Keratinocyte (primary cell): ENCODE measurements at regions not wholly inside any gene's neighbourhood (a gene's known extent, or its start where the extent isn't known, plus 50 kb on each side); places are given as distances from the start of the nearest gene placed in this dataset.
"Not testable (repeated sequence)": the region's sequence is repeated elsewhere in the genome, so short reads cannot be mapped to it uniquely, and the experiment has no call there.

Experiments
- DNase-seq: peaks from one replicate; pipeline ENCODE4 v3.0.0-alpha.2; 2011; ENCODE audit warnings: low read depth, missing footprints, low spot score
- FAIRE-seq: peaks from 2 replicates; lab custom pipeline; 2011; peaks lifted over from hg19 to GRCh38; lab: Jason Lieb, UNC
- H2AFZ ChIP-seq: 2 replicates; pipeline ENCODE4 v1.6.0; 2012; ENCODE audit warnings: low read length, control low read depth, inconsistent platforms; ENCODE audit not compliant: control insufficient read depth
- H3K27ac ChIP-seq: 2 replicates; pipeline ENCODE4 v1.5.1; 2011; ENCODE audit warnings: low read length; ENCODE audit not compliant: control insufficient read depth, insufficient read depth
- H3K27me3 ChIP-seq: 3 replicates; pipeline ENCODE4 v1.6.0; 2011; ENCODE audit warnings: low read length; ENCODE audit not compliant: control insufficient read depth, insufficient read depth; ENCODE audit errors: extremely low read depth
- H3K36me3 ChIP-seq, 2 experiments: 2 replicates in 1 of 2; 3 replicates in 1 of 2; pipeline ENCODE4 v1.5.1; 2011; ENCODE audit warnings: low read length in 2 of 2, mild to moderate bottlenecking in 1 of 2; ENCODE audit not compliant: control insufficient read depth in 2 of 2, insufficient read depth in 2 of 2; ENCODE audit errors: extremely low read depth in 1 of 2
- H3K4me1 ChIP-seq: 3 replicates; pipeline ENCODE4 v1.5.1; 2011; ENCODE audit warnings: low read length; ENCODE audit not compliant: control insufficient read depth, insufficient read depth; ENCODE audit errors: extremely low read depth
- H3K4me2 ChIP-seq: 3 replicates; pipeline ENCODE4 v1.6.0; 2011; ENCODE audit warnings: low read depth, low read length; ENCODE audit not compliant: control insufficient read depth, insufficient read depth; ENCODE audit errors: extremely low read depth
- H3K4me3 ChIP-seq, 3 experiments: fragments of 200-600 bp in 1 of 3; sonication (generic) in 1 of 3; 2 replicates in 2 of 3; 3 replicates in 1 of 3; pipeline ENCODE4 v1.5.1; 2011 to 2016; ENCODE audit warnings: low read length in 3 of 3, mild to moderate bottlenecking in 3 of 3, control low read depth in 2 of 3, inconsistent platforms in 1 of 3, low read depth in 1 of 3, mixed read lengths in 1 of 3, mixed run types in 1 of 3, moderate library complexity in 1 of 3; ENCODE audit not compliant: control insufficient read depth in 2 of 3, insufficient read depth in 2 of 3; ENCODE audit errors: extremely low read depth in 1 of 3
- H3K79me2 ChIP-seq: 2 replicates; pipeline ENCODE4 v1.6.0; 2012; ENCODE audit warnings: low read length; ENCODE audit not compliant: control insufficient read depth, insufficient read depth
- H3K9ac ChIP-seq: 3 replicates; pipeline ENCODE4 v1.6.0; 2011; ENCODE audit warnings: low read length; ENCODE audit not compliant: control insufficient read depth, insufficient read depth; ENCODE audit errors: extremely low read depth
- H3K9me1 ChIP-seq: 3 replicates; pipeline ENCODE4 v1.6.0; 2011; ENCODE audit warnings: low read length; ENCODE audit not compliant: control insufficient read depth, insufficient read depth; ENCODE audit errors: extremely low read depth
- H3K9me3 ChIP-seq: 2 replicates; pipeline ENCODE4 v1.5.1; 2012; ENCODE audit warnings: low read depth, low read length; ENCODE audit not compliant: control insufficient read depth
- H4K20me1 ChIP-seq: 3 replicates; pipeline ENCODE4 v1.6.0; 2011; ENCODE audit warnings: low read length; ENCODE audit not compliant: control insufficient read depth, insufficient read depth; ENCODE audit errors: extremely low read depth
- CTCF ChIP-seq, 3 experiments: IDR thresholded peaks in 1 of 3; conservative IDR thresholded peaks in 1 of 3; optimal IDR thresholded peaks in 1 of 3; 2 replicates in 2 of 3; 3 replicates in 1 of 3; pipeline versions ENCODE3 to v1.5.1; 2011; ENCODE audit warnings: low read length in 3 of 3, mild to moderate bottlenecking in 3 of 3, moderate library complexity in 2 of 3, control low read depth in 1 of 3, inconsistent platforms in 1 of 3; ENCODE audit not compliant: insufficient read depth in 2 of 3; ENCODE audit errors: extremely low read depth in 1 of 3
- EZH2 ChIP-seq: IDR thresholded peaks from one replicate; pipeline ENCODE4 v1.6.1; 2012; ENCODE audit warnings: inconsistent platforms, mild to moderate bottlenecking, low read length, moderate library complexity
- dilution Hi-C: fragments of 300-500 bp; cut with MboI; formaldehyde crosslinking; loops from one replicate; pipeline ENCODE4 v1.7.0; 2020; ENCODE audit warnings: low sequenced_read_pairs; ENCODE audit not compliant: extremely low pct_ligation_motif_present

GRCh38 chr4:20065952-20066351 is 185.8 kb upstream of the SLIT2 start:
- dilution Hi-C loops: no loop called here
- no peaks in the 10 kb centered on the region for H3K27me3 ChIP-seq
- TF ChIP-seq CTCF (optimal IDR thresholded peaks at IDR 0.05 in 1 of 3, IDR thresholded peaks at IDR 0.05 in 1 of 3, conservative IDR thresholded peaks at IDR 0.05 in 1 of 3; ENCODE audit: extremely low read depth in 1 of 3, insufficient read depth in 2 of 3, low read length in 3 of 3) (no peak), EZH2 (no peak)
- no peaks in the 10 kb centered on the region for H3K9me3 ChIP-seq
- no peaks in the 10 kb centered on the region for H3K36me3 ChIP-seq
- H3K9ac ChIP-seq: no peak overlapping the region
- no peak for FAIRE-seq
- no peak overlapping the region for H3K27ac ChIP-seq
- no peak overlapping the region for H3K4me2 ChIP-seq
- H3K4me1 ChIP-seq: no peaks in the 10 kb centered on the region
- DNase-seq: no peak
- H3K4me3 ChIP-seq: no peak overlapping the region
- H3K79me2 ChIP-seq: no peaks in the 10 kb centered on the region
- H2AFZ ChIP-seq: no peak overlapping the region
- H3K9me1 ChIP-seq: no peaks in the 10 kb centered on the region
- H4K20me1 ChIP-seq: no peaks in the 10 kb centered on the region

DNA sequence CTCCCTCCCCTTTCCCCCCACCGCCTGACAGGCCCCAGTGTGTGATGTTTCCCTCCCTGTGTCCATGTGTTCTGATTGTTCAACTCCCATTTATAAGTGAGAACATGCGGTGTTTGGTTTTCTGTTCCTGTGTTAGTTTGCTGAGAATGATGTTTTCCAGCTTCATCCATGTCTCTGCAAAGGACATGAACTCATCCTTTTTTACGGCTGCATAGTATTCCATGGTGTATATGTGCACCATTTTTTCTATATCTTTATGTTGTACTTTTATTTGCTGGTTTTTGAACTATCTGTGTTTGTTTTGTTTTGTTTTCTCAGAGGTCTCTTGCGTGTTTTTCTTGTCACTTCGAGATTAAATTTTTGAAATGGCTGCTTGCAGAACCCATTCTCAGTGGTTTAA is 188.8 kb upstream of the SLIT2 start:
- H3K4me2 ChIP-seq, H3K9ac ChIP-seq, dilution Hi-C loops, FAIRE-seq, H2AFZ ChIP-seq, H3K27me3 ChIP-seq, H3K4me3 ChIP-seq, DNase-seq, H3K9me1 ChIP-seq, H3K27ac ChIP-seq, H3K36me3 ChIP-seq, H4K20me1 ChIP-seq, H3K4me1 ChIP-seq, H3K79me2 ChIP-seq, H3K9me3 ChIP-seq: not testable (repeated sequence)

DNA sequence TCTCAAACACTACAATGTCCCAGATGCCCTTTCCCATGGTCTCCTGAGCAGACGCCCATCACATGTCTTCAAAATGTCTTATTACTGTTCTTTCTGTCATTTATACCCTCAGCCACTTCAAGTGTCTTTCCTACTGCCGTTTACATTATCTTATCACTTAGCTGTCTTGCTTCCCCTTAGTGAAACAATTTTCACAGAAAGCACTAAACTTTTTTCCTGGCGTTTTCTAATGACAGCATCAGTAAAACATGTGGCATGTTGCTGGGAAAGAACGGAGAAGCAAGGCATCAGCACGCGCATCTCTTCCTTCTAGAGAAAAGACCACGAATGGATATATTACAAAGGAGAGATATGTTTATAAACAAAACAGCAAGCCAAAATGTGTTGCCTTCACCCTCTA is 189.7 kb upstream of the SLIT2 start:
- Histone ChIP-seq H3K4me3 (no peak overlapping the region), H2AFZ (no peak overlapping the region), H3K4me1 (no peaks in the 10 kb centered on the region), H3K9me1 (no peaks in the 10 kb centered on the region), H3K27me3 (no peaks in the 10 kb centered on the region), H4K20me1 (no peaks in the 10 kb centered on the region), H3K9me3 (no peaks in the 10 kb centered on the region), H3K79me2 (no peaks in the 10 kb centered on the region), H3K4me2 (no peak overlapping the region), H3K36me3 (no peaks in the 10 kb centered on the region), H3K9ac (no peak overlapping the region), H3K27ac (no peak overlapping the region)
- TF ChIP-seq EZH2 (no peak), CTCF (optimal IDR thresholded peaks at IDR 0.05 in 1 of 3, IDR thresholded peaks at IDR 0.05 in 1 of 3, conservative IDR thresholded peaks at IDR 0.05 in 1 of 3; ENCODE audit: extremely low read depth in 1 of 3, insufficient read depth in 2 of 3, low read length in 3 of 3) (no peak)
- dilution Hi-C loops: no loop called here
- DNase-seq: no peak
- FAIRE-seq: no peak
